HEK293T (cell line): ENCODE measurements at regions not wholly inside any gene's neighbourhood (a gene's known extent, or its start where the extent isn't known, plus 50 kb on each side); places are given as distances from the start of the nearest gene placed in this dataset.

Source experiments
- ARNT ChIP-seq: fragments of 450-650 bp; IDR thresholded peaks from 2 replicates; pipeline ENCODE4 v1.6.1; 2017; ENCODE audit warnings: mild to moderate bottlenecking
- CTBP1 ChIP-seq: fragments of 450-650 bp; IDR thresholded peaks from 2 replicates; pipeline ENCODE4 v1.6.1; 2016; ENCODE audit warnings: borderline replicate concordance
- L3MBTL2 ChIP-seq: fragments of 450-650 bp; conservative IDR thresholded peaks from 2 replicates; pipeline ENCODE4 v1.6.1; 2016; ENCODE audit warnings: mild to moderate bottlenecking
- TF ChIP-seq, protein P1 (sequence below): fragments of 450-650 bp; IDR thresholded peaks from 2 replicates; pipeline ENCODE4 v1.6.1; 2016

DNA sequence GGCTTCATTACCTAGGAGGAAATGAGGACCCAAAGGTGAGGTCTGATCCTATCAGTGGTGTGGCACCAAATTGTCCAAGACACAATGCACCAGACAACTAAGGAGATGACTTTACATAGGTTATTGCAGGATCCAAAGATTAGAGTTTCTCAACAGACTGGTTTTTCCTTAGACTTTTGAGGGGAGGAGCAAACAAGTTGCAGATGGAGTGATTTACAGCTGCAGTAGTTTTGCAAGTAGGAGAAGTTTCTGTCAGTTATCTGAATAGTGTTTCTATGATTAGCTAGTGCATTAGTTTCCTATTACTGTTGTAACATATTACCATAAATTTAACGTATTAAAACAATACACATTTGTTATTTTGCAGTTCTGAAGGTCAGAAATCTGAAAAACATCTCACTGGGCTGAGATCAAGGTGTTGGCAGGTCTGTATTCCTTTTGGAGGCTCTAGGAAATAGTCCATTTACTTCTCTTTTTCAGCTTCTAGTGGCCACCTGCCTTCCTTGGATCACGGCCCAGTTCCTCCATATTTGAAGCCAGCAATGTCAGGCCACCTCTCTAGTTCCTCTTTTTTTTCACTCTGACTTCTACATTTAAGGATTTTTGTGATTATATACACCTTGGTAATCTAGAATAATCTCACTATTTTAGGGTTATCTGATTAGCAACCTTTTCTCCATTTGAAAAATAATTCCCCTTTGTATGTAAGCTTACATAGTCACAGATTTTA, 994.9 kb downstream of the REEP3 start:
- TF ChIP-seq ARNT: no peak
- TF ChIP-seq L3MBTL2: no peak
- TF ChIP-seq CTBP1: no peak
- TF ChIP-seq, protein P1, sequence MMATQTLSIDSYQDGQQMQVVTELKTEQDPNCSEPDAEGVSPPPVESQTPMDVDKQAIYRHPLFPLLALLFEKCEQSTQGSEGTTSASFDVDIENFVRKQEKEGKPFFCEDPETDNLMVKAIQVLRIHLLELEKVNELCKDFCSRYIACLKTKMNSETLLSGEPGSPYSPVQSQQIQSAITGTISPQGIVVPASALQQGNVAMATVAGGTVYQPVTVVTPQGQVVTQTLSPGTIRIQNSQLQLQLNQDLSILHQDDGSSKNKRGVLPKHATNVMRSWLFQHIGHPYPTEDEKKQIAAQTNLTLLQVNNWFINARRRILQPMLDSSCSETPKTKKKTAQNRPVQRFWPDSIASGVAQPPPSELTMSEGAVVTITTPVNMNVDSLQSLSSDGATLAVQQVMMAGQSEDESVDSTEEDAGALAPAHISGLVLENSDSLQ: no peak
